Thyroid gland (tissue), 4 donors: ENCODE measurements at regions not wholly inside any gene's neighbourhood (a gene's known extent, or its start where the extent isn't known, plus 50 kb on each side); places are given as distances from the start of the nearest gene placed in this dataset.
"Not testable (repeated sequence)": the region's sequence is repeated elsewhere in the genome, so short reads cannot be mapped to it uniquely, and the experiment has no call there.

Experiments
- DNase-seq, 2 donors: peaks; one replicate each; pipeline ENCODE4 v3.0.0-alpha.2; 2019
- H3K27ac ChIP-seq, 3 donors: fragments of 200-600 bp; sonication (generic); 1 replicate in 2 of 3; 2 replicates in 1 of 3; pipeline ENCODE4 v1.5.1; 2016 to 2019; ENCODE audit warnings: mild to moderate bottlenecking in 1 of 3, moderate library complexity in 1 of 3
- H3K27me3 ChIP-seq: fragments of 200-600 bp; sonication (generic); one replicate; pipeline ENCODE4 v1.5.1; 2019
- H3K36me3 ChIP-seq, 2 donors: fragments of 200-600 bp; sonication (generic); one replicate each; pipeline ENCODE4 v1.5.1; 2016 to 2019
- H3K4me1 ChIP-seq, 2 donors: fragments of 200-600 bp; sonication (generic); one replicate each; pipeline ENCODE4 v1.5.1; 2017 to 2019
- H3K4me3 ChIP-seq, 3 donors: fragments of 200-600 bp; sonication (generic); replicated peaks in 1 of 3; 1 replicate in 2 of 3; 2 replicates in 1 of 3; pipeline ENCODE4 v1.5.1; 2016; ENCODE audit warnings: mild to moderate bottlenecking in 1 of 3
- H3K9me3 ChIP-seq: fragments of 200-600 bp; sonication (generic); one replicate; pipeline ENCODE4 v1.5.1; 2017
- POLR2A ChIP-seq, 2 donors: fragments of 450-650 bp; IDR thresholded peaks; one replicate each; pipeline ENCODE4 v1.6.1; 2017; ENCODE audit warnings: antibody characterized with exemption in 2 of 2, mild to moderate bottlenecking in 2 of 2, moderate library complexity in 1 of 2
- WGBS, 2 donors: methylation state at CpG; one replicate each; pipeline ENCODE4 v1.1.5; 2017; 5-methylcytosine and 5-hydroxymethylcytosine counted together
- intact Hi-C: fragments of 100-400 bp; cut with DNase I; formaldehyde crosslinking; loops from one replicate; pipeline ENCODE4 v1.15.1; 2023
- TF ChIP-seq, protein P1 (sequence below), 6 experiments: fragments of 200-600 bp in 3 of 6; fragments of 450-650 bp in 3 of 6; sonication (generic) in 3 of 6; IDR thresholded peaks; one replicate each; pipeline ENCODE4 v1.5.1; 2016 to 2019; ENCODE audit warnings: antibody characterized with exemption in 6 of 6, mild to moderate bottlenecking in 2 of 6, inconsistent platforms in 1 of 6, moderate library complexity in 1 of 6

DNA sequence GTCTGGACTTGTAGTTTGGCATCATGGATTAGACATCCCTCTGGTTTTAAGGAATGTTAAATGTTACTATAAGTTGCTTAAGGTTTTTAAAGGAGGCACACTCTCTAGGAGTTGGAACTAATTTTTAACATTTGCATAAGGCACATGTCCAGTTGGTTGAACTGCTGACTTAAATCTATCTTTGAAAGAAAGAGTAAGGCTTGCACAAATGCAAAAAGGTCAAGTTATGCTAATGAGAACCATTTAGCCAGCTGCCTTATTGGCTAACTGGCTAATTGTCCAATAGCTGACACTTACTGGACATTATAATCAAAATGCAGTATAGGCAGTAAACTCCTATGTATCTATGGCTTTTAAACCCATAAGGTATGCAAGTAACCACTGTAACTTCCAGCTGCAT, 206.1 kb upstream of the TTC29 start:
- intact Hi-C loops, result no loop called here

DNA sequence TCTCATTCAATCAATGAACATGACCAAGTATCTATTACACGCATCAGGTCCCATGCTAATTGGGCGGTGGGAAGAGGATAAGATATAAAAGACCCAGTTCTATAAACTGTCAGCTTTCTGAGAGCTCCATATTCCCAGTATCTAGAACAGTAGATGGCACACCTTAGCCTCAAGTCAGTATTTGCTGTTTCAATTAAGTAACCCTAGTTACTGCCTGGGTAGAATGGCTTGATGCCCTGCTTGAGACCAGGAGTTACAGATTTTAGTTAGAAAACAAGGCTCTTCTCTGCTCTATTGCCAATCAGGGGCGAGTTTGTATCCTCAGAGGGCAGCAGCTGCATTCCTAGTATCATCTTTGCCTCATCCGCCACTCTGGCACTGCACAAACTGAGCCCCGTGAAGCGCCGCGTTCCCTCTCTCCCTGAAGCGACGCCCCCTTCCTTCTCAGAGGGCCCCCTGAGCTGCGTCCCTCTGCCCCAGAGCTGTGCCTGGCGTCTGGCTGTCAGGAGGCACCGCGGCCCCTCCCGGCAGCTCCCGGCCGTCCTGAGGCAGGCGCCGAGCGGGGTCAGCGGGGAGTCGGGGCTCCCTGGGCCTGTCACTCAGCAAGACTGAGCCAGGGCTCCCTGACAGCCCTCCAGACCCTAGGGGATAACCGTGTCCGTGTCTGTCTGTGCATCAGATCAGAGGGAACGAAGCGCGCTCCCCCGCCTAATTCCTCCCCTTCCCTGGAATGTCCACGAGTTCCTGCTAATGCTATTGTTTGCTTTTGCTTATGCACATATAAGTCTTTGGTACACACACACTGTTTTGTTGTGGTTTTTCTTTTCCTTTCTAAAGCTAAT, 212.4 kb upstream of the TTC29 start:
- Histone ChIP-seq H3K9me3 (no peaks in the 10 kb centered on the region), H3K4me3 (peak overlapping the region in 2 of 3 donors; percentile 34 to 37), H3K27ac (peak overlapping the region; percentile 22 to 56 (median 29)), H3K27me3 (no peaks in the 10 kb centered on the region), H3K36me3 (no peaks in the 10 kb centered on the region), H3K4me1 (peaks cover 0 to 14% of the 10 kb centered on the region in 2 donors)
- peak; percentile 30 to 33 for DNase-seq
- intact Hi-C loops, result no loop called here
- WGBS, 2 donors, result 9 to 14% methylated on average over 14 to 29 of the region's 29 CpGs
- TF ChIP-seq, protein P1, sequence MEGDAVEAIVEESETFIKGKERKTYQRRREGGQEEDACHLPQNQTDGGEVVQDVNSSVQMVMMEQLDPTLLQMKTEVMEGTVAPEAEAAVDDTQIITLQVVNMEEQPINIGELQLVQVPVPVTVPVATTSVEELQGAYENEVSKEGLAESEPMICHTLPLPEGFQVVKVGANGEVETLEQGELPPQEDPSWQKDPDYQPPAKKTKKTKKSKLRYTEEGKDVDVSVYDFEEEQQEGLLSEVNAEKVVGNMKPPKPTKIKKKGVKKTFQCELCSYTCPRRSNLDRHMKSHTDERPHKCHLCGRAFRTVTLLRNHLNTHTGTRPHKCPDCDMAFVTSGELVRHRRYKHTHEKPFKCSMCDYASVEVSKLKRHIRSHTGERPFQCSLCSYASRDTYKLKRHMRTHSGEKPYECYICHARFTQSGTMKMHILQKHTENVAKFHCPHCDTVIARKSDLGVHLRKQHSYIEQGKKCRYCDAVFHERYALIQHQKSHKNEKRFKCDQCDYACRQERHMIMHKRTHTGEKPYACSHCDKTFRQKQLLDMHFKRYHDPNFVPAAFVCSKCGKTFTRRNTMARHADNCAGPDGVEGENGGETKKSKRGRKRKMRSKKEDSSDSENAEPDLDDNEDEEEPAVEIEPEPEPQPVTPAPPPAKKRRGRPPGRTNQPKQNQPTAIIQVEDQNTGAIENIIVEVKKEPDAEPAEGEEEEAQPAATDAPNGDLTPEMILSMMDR (IDR thresholded peaks at IDR 0.05), result peak in 1 of 6 experiments; percentile 23
- peak in 1 of 2 donors; percentile 0 for TF ChIP-seq POLR2A (IDR thresholded peaks at IDR 0.05)

More for the DNA sequence above, 206.1 kb upstream of the TTC29 start:
- no peaks in the 10 kb centered on the region for H3K27me3 ChIP-seq
- TF ChIP-seq, protein P1 (IDR thresholded peaks at IDR 0.05), result no peak
- TF ChIP-seq POLR2A (IDR thresholded peaks at IDR 0.05), result no peak
- H3K36me3 ChIP-seq, result no peaks in the 10 kb centered on the region
- no peak overlapping the region for H3K4me3 ChIP-seq
- DNase-seq, result no peak
- H3K4me1 ChIP-seq, result no peaks in the 10 kb centered on the region
- no peaks in the 10 kb centered on the region for H3K9me3 ChIP-seq
- no peak overlapping the region for H3K27ac ChIP-seq

DNA sequence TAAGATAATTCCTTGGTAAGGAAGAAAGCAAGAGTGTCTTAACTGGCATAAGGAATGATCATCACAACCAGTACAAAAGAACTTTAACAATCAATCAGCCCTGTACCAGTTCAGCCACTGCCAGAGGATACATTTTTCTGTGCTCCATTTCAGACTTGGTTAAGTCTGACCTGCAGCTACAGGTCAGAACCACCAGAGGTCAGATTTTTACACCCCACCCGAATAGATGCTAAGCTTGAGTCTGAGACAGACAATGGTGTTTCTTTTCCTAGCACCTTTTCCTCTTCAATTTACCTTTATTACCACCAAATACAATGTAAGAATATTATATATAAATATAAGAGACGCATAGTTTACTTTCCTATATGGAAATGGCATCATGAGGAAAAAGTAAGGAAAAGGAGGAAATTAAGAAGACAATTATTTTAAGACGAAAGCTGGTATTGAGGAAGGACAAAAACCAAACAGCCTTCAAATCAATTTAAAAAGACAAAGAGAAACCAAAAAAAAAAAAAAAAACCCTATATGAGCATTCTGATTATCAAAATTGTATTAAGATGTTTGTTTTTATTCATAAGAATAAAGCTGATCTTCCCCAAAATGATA, 215.3 kb upstream of the TTC29 start:
- H3K27me3 ChIP-seq, result no peaks in the 10 kb centered on the region
- H3K4me3 ChIP-seq, result no peak overlapping the region
- TF ChIP-seq, protein P1 (IDR thresholded peaks at IDR 0.05), result peak; percentile 39 to 85 (median 77)
- TF ChIP-seq POLR2A (IDR thresholded peaks at IDR 0.05), result no peak
- intact Hi-C loops, result loop anchor here (10.0 kb wide), 1 partner anchor 424 kb away; no protein-coding TSS in a partner anchor
- H3K27ac ChIP-seq, result no peak overlapping the region
- H3K9me3 ChIP-seq, result no peaks in the 10 kb centered on the region
- peak; percentile 34 to 39 for DNase-seq
- 35 to 36% methylated on average over 3 of the region's 3 CpGs for WGBS, 2 donors
- H3K36me3 ChIP-seq, result no peaks in the 10 kb centered on the region
- peaks cover 0 to 14% of the 10 kb centered on the region in 2 donors for H3K4me1 ChIP-seq

DNA sequence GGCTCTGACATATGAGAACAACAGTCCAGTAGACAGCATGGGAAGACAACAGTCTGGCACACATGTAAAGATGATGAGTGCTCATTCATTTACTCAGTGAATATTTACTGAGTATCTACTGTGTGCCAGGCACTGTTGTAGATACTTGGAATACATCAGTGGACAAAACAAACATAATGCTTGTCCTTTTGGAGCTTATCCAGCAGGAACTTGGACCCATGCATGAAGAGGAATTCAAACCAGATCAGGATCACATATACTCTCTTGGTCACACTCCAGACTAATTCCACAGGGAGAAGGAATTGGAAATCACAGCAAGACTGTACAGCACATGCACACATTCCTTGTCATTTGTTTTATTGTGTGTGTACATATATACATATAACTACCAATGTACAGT, 217.6 kb upstream of the TTC29 start:
- Histone ChIP-seq H3K4me1 (peaks cover 0 to 3% of the 10 kb centered on the region in 2 donors), H3K9me3 (no peaks in the 10 kb centered on the region), H3K36me3 (no peaks in the 10 kb centered on the region), H3K4me3 (no peak overlapping the region), H3K27ac (no peak overlapping the region), H3K27me3 (no peaks in the 10 kb centered on the region)
- no peak for TF ChIP-seq POLR2A (IDR thresholded peaks at IDR 0.05)
- DNase-seq, result no peak
- intact Hi-C loops, result loop anchor here (10.0 kb wide), 1 partner anchor 421 kb away; no protein-coding TSS in a partner anchor

DNA sequence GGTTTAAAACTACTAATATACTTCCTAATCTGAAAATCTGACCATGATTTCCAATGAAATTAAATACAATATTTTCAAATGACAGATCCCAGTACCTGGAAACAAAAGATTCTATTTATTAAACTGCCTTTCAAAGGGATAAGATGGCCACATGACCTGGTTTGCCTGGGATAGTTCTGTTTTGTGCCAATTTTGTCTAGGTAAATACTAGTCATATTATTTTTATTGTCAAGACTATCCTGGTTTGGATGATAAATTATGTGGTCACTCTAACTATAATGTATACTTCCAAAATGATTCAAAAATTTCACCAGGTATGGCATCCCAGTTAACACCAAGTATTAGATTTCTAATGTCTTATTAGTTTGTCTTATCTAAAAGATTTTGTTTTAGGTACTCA, 222.5 kb upstream of the TTC29 start:
- H3K4me1 ChIP-seq, H3K4me3 ChIP-seq, H3K27me3 ChIP-seq, H3K36me3 ChIP-seq, H3K9me3 ChIP-seq, H3K27ac ChIP-seq, DNase-seq: not testable (repeated sequence)
- intact Hi-C loops, result loop anchor here (10.0 kb wide), 1 partner anchor 417 kb away; no protein-coding TSS in a partner anchor

DNA sequence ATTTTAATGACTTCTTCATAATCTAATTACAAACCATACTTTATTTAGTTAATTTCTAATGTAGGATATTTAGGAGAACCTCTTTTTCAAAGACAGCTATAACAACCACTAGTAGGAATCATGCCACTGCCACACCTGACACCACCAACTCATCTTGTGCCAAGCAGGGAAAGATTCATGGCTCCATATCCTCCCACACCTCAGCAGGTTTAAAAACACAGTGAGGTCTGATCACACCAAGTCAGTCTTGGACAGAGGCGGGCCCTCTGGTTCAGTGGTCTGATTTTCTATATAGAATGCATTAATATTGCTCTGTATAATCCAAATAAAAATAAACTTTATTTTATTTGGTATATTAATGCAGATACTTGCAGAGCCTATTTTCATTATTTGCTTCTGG, 227.7 kb upstream of the TTC29 start:
- no peaks in the 10 kb centered on the region for H3K27me3 ChIP-seq
- 97 to 100% methylated on average over 1 of the region's 1 CpG for WGBS, 2 donors
- H3K9me3 ChIP-seq, result no peaks in the 10 kb centered on the region
- TF ChIP-seq, protein P1 (IDR thresholded peaks at IDR 0.05), result no peak
- TF ChIP-seq POLR2A (IDR thresholded peaks at IDR 0.05), result no peak
- H3K4me1 ChIP-seq, result peaks cover 0 to 4% of the 10 kb centered on the region in 2 donors
- no peak overlapping the region for H3K27ac ChIP-seq
- intact Hi-C loops, result no loop called here
- DNase-seq, result no peak
- no peaks in the 10 kb centered on the region for H3K36me3 ChIP-seq
- H3K4me3 ChIP-seq, result no peak overlapping the region
